ENCODE measurements at regions not wholly inside any gene's neighbourhood (a gene's known extent, or its start where the extent isn't known, plus 50 kb on each side); places are given as distances from the start of the nearest gene placed in this dataset.

DNA sequence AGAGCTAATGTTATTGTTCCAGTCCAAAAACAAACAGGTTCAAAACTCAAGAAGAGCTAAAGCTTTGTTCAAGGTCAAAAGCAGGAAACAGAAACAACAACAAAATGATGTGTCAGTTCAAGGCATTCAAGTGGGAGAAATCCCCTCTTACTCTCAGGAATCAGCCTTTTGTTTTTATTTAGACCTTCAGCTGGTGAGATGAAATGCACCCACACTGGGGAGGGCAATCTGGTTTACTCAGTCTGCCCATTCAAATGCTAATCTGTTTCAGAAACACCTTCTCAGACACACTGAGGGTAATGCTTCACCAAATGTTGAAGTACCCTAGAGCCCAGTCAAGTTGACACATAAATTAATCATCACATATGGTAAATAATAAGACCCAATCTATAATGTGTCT is 150.6 kb downstream of the TMX3 start:
- TF ChIP-seq, protein P1, sequence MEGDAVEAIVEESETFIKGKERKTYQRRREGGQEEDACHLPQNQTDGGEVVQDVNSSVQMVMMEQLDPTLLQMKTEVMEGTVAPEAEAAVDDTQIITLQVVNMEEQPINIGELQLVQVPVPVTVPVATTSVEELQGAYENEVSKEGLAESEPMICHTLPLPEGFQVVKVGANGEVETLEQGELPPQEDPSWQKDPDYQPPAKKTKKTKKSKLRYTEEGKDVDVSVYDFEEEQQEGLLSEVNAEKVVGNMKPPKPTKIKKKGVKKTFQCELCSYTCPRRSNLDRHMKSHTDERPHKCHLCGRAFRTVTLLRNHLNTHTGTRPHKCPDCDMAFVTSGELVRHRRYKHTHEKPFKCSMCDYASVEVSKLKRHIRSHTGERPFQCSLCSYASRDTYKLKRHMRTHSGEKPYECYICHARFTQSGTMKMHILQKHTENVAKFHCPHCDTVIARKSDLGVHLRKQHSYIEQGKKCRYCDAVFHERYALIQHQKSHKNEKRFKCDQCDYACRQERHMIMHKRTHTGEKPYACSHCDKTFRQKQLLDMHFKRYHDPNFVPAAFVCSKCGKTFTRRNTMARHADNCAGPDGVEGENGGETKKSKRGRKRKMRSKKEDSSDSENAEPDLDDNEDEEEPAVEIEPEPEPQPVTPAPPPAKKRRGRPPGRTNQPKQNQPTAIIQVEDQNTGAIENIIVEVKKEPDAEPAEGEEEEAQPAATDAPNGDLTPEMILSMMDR (conservative IDR thresholded peaks at IDR 0.05 in 1 of 2, IDR thresholded peaks at IDR 0.05 in 1 of 2; ENCODE audit: extremely low read depth in 1 of 2, insufficient read depth in 1 of 2, low read depth in 1 of 2, low read length in 2 of 2): no peak
- no peak for TF ChIP-seq EZH2 (IDR thresholded peaks at IDR 0.05; ENCODE audit: borderline replicate concordance, low read length)

Data from mammary epithelial cell (primary cell).